HEK293T (cell line): ENCODE measurements at regions not wholly inside any gene's neighbourhood (a gene's known extent, or its start where the extent isn't known, plus 50 kb on each side); places are given as distances from the start of the nearest gene placed in this dataset.

Experiments used
- BHLHE40 ChIP-seq: fragments of 450-650 bp; IDR thresholded peaks from 2 replicates; pipeline ENCODE4 v1.6.1; 2016; ENCODE audit warnings: mild to moderate bottlenecking, moderate library complexity, borderline replicate concordance
- ELF4 ChIP-seq: fragments of 450-650 bp; IDR thresholded peaks from 2 replicates; pipeline ENCODE4 v1.6.1; 2017; ENCODE audit warnings: antibody characterized with exemption
- FOXA1 ChIP-seq: fragments of 450-650 bp; IDR thresholded peaks from 2 replicates; pipeline ENCODE4 v1.6.1; 2016; ENCODE audit warnings: mild to moderate bottlenecking
- FOXK2 ChIP-seq: fragments of 450-650 bp; IDR thresholded peaks from 2 replicates; pipeline ENCODE4 v1.6.1; 2016; ENCODE audit warnings: mild to moderate bottlenecking
- FOXM1 ChIP-seq: fragments of 450-650 bp; IDR thresholded peaks from 2 replicates; pipeline ENCODE4 v1.6.1; 2017; ENCODE audit warnings: mild to moderate bottlenecking, borderline replicate concordance
- HDGF ChIP-seq: fragments of 450-650 bp; IDR thresholded peaks from 2 replicates; pipeline ENCODE4 v1.6.1; 2017; ENCODE audit warnings: antibody characterized with exemption, borderline replicate concordance
- LEF1 ChIP-seq: fragments of 450-650 bp; IDR thresholded peaks from 2 replicates; pipeline ENCODE4 v1.6.1; 2017; ENCODE audit warnings: mild to moderate bottlenecking, borderline replicate concordance
- SP1 ChIP-seq: fragments of 450-650 bp; IDR thresholded peaks from 2 replicates; pipeline ENCODE4 v1.6.1; 2017
- TARDBP ChIP-seq: fragments of 450-650 bp; IDR thresholded peaks from 2 replicates; pipeline ENCODE4 v1.6.1; 2016

GRCh38 chr4:54526560-54526959 is 131.2 kb upstream of the KIT start:
- TF ChIP-seq HDGF (no peak), FOXM1 (no peak), SP1 (no peak), FOXK2 (no peak), TARDBP (no peak), ELF4 (no peak), FOXA1 (no peak), LEF1 (no peak), BHLHE40 (no peak)
